ENCODE measurements at regions not wholly inside any gene's neighbourhood (a gene's known extent, or its start where the extent isn't known, plus 50 kb on each side); places are given as distances from the start of the nearest gene placed in this dataset.

DNA sequence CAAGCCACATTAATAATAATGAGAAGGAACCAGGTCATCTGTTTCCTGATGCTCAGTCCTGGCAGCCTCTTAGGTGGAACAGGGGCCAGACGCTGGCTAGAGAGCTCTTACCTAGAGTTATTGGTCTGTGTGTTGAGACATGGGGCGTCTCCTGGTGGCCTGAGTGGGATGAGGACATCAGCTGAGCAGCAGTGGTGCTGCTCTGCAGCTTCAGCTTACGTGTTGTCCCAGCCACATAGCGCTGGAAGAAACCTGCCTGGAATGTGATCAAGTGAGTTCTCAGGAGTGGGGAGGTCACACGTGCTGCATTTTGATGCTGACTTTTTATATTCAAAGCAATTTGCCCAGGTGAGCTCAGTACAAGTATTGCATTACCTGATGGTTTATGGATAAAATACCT is 355.4 kb downstream of the CDH26 start:
- TF ChIP-seq, protein P1, sequence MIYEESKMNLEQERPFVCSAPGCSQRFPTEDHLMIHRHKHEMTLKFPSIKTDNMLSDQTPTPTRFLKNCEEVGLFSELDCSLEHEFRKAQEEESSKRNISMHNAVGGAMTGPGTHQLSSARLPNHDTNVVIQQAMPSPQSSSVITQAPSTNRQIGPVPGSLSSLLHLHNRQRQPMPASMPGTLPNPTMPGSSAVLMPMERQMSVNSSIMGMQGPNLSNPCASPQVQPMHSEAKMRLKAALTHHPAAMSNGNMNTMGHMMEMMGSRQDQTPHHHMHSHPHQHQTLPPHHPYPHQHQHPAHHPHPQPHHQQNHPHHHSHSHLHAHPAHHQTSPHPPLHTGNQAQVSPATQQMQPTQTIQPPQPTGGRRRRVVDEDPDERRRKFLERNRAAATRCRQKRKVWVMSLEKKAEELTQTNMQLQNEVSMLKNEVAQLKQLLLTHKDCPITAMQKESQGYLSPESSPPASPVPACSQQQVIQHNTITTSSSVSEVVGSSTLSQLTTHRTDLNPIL (CRISPR knock-in tag; IDR thresholded peaks at IDR 0.05; ENCODE audit: low read depth) = no peak
- TF ChIP-seq ZFP30 (CRISPR knock-in tag; IDR thresholded peaks at IDR 0.05) (no peak), ARNTL (CRISPR knock-in tag; IDR thresholded peaks at IDR 0.05; ENCODE audit: borderline replicate concordance, low read depth) (no peak), RARB (CRISPR knock-in tag; IDR thresholded peaks at IDR 0.05) (no peak), ESRRG (CRISPR knock-in tag; IDR thresholded peaks at IDR 0.05) (no peak), ZFP3 (CRISPR knock-in tag; IDR thresholded peaks at IDR 0.05) (no peak)
